ENCODE measurements at regions not wholly inside any gene's neighbourhood (a gene's known extent, or its start where the extent isn't known, plus 50 kb on each side); places are given as distances from the start of the nearest gene placed in this dataset.

GRCh38 chr2:160901613-160902012, 258.6 kb upstream of the TANK start:
- Mint-ChIP-seq H3K9me3 (peaks cover 13% of the 10 kb centered on the region), H3K4me3 (no peak overlapping the region), H3K36me3 (no peaks in the 10 kb centered on the region), H3K4me1 (peaks cover 49% of the 10 kb centered on the region), H3K27me3 (ENCODE audit: low read depth) (no peaks in the 10 kb centered on the region), H3K27ac (peak overlapping the region; percentile 71)
- no peak for DNase-seq (ENCODE audit: low spot score in 2 of 2, unreplicated experiment in 2 of 2)
- TF ChIP-seq, protein P1, sequence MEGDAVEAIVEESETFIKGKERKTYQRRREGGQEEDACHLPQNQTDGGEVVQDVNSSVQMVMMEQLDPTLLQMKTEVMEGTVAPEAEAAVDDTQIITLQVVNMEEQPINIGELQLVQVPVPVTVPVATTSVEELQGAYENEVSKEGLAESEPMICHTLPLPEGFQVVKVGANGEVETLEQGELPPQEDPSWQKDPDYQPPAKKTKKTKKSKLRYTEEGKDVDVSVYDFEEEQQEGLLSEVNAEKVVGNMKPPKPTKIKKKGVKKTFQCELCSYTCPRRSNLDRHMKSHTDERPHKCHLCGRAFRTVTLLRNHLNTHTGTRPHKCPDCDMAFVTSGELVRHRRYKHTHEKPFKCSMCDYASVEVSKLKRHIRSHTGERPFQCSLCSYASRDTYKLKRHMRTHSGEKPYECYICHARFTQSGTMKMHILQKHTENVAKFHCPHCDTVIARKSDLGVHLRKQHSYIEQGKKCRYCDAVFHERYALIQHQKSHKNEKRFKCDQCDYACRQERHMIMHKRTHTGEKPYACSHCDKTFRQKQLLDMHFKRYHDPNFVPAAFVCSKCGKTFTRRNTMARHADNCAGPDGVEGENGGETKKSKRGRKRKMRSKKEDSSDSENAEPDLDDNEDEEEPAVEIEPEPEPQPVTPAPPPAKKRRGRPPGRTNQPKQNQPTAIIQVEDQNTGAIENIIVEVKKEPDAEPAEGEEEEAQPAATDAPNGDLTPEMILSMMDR (IDR thresholded peaks at IDR 0.05; ENCODE audit: unreplicated experiment): no peak

GRCh38 chr2:160905862-160906261, 254.4 kb upstream of the TANK start:
- Mint-ChIP-seq H3K4me1 (peaks cover 63% of the 10 kb centered on the region), H3K36me3 (no peaks in the 10 kb centered on the region), H3K9me3 (no peaks in the 10 kb centered on the region), H3K27ac (no peak overlapping the region), H3K4me3 (no peak overlapping the region), H3K27me3 (ENCODE audit: low read depth) (no peaks in the 10 kb centered on the region)
- TF ChIP-seq, protein P1 (IDR thresholded peaks at IDR 0.05; ENCODE audit: unreplicated experiment): no peak
- no peak for DNase-seq (ENCODE audit: low spot score in 2 of 2, unreplicated experiment in 2 of 2)

GRCh38 chr2:160906878-160907277, 253.3 kb upstream of the TANK start:
- Mint-ChIP-seq H3K27ac (peak overlapping the region; percentile 81), H3K4me3 (no peak overlapping the region), H3K36me3 (no peaks in the 10 kb centered on the region), H3K27me3 (ENCODE audit: low read depth) (no peaks in the 10 kb centered on the region), H3K9me3 (no peaks in the 10 kb centered on the region), H3K4me1 (peaks cover 64% of the 10 kb centered on the region)
- no peak for DNase-seq (ENCODE audit: low spot score in 2 of 2, unreplicated experiment in 2 of 2)
- TF ChIP-seq, protein P1 (IDR thresholded peaks at IDR 0.05; ENCODE audit: unreplicated experiment): no peak

DNA sequence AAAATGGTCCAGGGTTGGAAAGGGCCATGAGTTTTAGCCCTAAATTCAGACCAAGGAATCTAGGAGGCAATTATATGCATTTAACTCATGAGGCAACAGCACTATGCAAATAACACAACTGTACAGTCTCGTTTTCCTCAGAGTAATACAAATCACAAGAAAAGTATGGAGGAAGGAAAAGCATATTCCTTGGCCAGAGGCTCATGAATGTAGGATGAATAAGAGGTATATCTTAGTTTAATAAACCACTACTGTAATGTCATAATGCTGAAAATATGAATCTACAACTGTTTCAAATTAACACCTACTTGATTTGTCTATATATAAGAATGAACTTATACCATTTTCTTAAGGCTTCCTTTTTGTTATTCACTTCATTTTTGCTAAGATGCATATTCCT, 252.5 kb upstream of the TANK start:
- no peaks in the 10 kb centered on the region for H3K9me3 Mint-ChIP-seq
- H3K4me3 Mint-ChIP-seq: no peak overlapping the region

GRCh38 chr2:160908157-160908556, 252.1 kb upstream of the TANK start:
- no peak for DNase-seq (ENCODE audit: low spot score in 2 of 2, unreplicated experiment in 2 of 2)
- Mint-ChIP-seq H3K9me3 (no peaks in the 10 kb centered on the region), H3K4me3 (no peak overlapping the region), H3K4me1 (peaks cover 60% of the 10 kb centered on the region), H3K36me3 (no peaks in the 10 kb centered on the region), H3K27ac (no peak overlapping the region), H3K27me3 (ENCODE audit: low read depth) (no peaks in the 10 kb centered on the region)
- TF ChIP-seq, protein P1 (IDR thresholded peaks at IDR 0.05; ENCODE audit: unreplicated experiment): no peak

More for the DNA sequence above, 252.5 kb upstream of the TANK start:
- TF ChIP-seq, protein P1 (IDR thresholded peaks at IDR 0.05; ENCODE audit: unreplicated experiment): no peak
- Mint-ChIP-seq H3K27ac (no peak overlapping the region), H3K4me1 (peaks cover 65% of the 10 kb centered on the region), H3K27me3 (ENCODE audit: low read depth) (no peaks in the 10 kb centered on the region), H3K36me3 (no peaks in the 10 kb centered on the region)
- no peak for DNase-seq (ENCODE audit: low spot score in 2 of 2, unreplicated experiment in 2 of 2)

- Mint-ChIP-seq H3K27me3 (ENCODE audit: low read depth) (no peaks in the 10 kb centered on the region), H3K9me3 (no peaks in the 10 kb centered on the region), H3K27ac (no peak overlapping the region), H3K36me3 (no peaks in the 10 kb centered on the region), H3K4me1 (peaks cover 52% of the 10 kb centered on the region), H3K4me3 (no peak overlapping the region)
- TF ChIP-seq, protein P1 (IDR thresholded peaks at IDR 0.05; ENCODE audit: unreplicated experiment): no peak
- DNase-seq (ENCODE audit: low spot score in 2 of 2, unreplicated experiment in 2 of 2): no peak
Measured at GRCh38 chr2:160909781-160910242, 250.4 kb upstream of the TANK start.
